ENCODE measurements at regions not wholly inside any gene's neighbourhood (a gene's known extent, or its start where the extent isn't known, plus 50 kb on each side); places are given as distances from the start of the nearest gene placed in this dataset.
"Not testable (repeated sequence)": the region's sequence is repeated elsewhere in the genome, so short reads cannot be mapped to it uniquely, and the experiment has no call there.

DNA sequence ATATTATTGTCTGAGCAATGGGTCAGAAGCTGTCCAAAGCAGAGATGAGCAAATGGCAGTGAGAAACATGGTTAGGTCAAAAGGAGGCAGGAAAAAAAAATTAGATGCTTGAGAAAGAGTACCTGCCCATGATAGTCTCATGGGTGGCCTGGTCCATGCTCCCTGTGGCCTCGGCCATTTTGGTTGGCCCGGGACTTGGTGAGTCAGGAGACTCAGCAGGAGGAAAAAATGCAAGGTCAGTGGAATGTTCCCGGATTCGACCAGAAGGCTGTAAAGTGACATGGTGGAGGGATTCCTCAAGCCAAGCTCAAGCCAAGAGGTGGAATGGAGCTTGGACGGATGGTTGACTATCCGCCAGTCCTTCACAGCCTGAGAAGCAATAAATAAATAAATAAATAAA lies 236.7 kb downstream of the ASMT start:
- no peak for DNase-seq (ENCODE audit: low read depth)
- H3K4me3 ChIP-seq (ENCODE audit: low read depth, low read length) = no peak overlapping the region
- TF ChIP-seq, protein P1, sequence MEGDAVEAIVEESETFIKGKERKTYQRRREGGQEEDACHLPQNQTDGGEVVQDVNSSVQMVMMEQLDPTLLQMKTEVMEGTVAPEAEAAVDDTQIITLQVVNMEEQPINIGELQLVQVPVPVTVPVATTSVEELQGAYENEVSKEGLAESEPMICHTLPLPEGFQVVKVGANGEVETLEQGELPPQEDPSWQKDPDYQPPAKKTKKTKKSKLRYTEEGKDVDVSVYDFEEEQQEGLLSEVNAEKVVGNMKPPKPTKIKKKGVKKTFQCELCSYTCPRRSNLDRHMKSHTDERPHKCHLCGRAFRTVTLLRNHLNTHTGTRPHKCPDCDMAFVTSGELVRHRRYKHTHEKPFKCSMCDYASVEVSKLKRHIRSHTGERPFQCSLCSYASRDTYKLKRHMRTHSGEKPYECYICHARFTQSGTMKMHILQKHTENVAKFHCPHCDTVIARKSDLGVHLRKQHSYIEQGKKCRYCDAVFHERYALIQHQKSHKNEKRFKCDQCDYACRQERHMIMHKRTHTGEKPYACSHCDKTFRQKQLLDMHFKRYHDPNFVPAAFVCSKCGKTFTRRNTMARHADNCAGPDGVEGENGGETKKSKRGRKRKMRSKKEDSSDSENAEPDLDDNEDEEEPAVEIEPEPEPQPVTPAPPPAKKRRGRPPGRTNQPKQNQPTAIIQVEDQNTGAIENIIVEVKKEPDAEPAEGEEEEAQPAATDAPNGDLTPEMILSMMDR (IDR thresholded peaks at IDR 0.05; ENCODE audit: insufficient read depth, low read depth, low read length) = no peak

DNA sequence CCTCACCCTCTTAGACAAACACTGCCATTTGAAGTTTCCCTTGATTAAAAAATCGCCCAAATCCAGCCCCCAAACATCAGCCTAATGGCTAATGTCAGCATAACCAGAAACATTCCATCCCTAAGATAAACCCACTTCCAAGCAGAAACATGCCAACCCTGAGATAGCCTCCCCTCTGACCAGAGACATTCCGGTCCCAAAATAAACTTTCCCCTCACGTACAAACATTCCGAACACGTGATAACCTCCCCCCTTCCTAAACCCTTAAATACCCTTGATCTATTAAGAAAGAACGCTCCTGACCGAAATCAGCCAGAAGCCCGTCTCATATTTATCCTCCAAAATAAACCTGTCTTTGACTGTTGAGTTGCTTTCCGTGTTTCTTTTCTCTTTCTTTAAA lies 237.2 kb downstream of the ASMT start:
- DNase-seq (ENCODE audit: low read depth) = no peak
- TF ChIP-seq, protein P1 (IDR thresholded peaks at IDR 0.05; ENCODE audit: insufficient read depth, low read depth, low read length) = no peak
- no peak overlapping the region for H3K4me3 ChIP-seq (ENCODE audit: low read depth, low read length)

DNA sequence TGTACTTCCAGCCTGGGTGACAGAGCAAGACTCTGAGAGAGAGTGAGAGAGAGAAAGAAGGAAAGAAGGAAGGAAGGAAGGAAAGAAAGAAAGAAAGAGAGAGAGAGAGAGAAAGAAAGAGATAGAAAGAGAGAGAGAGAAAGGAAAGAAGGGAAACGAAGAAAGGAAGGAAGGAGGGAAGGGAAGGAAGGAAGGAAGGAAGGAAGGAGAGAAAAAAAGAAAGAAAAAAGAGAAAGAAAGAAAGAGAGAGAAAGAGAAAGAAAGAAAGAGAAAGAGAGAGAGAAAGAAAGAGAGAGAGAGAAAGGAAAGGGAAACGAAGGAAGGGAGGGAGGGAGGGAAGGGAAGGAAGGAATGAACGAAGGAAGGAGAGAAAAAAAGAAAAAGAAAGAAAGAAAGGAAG lies 238.6 kb downstream of the ASMT start:
- H3K4me3 ChIP-seq (ENCODE audit: low read depth, low read length) = no peak overlapping the region
- TF ChIP-seq, protein P1 (IDR thresholded peaks at IDR 0.05; ENCODE audit: insufficient read depth, low read depth, low read length) = no peak
- DNase-seq (ENCODE audit: low read depth) = no peak

DNA sequence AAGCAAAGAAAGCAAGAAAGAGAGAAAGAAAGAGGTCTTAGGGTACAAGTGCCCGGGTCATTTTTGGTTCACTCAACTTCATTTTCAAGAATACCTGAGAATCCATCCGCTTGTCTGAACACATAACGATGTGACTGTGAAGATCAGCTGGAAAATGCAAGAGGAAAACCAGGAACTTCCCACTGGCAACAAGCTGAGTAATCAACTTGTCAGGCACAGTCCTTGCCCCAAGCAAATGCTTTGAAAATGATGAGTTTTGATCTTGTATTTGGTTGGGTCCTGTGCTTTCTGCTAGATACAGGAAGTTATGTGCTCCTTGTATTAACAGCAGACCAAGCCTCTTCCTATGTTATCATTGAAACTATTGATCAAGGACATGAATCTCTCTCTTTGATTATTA lies 239.1 kb downstream of the ASMT start:
- TF ChIP-seq, protein P1 (IDR thresholded peaks at IDR 0.05; ENCODE audit: insufficient read depth, low read depth, low read length) = no peak
- H3K4me3 ChIP-seq (ENCODE audit: low read depth, low read length) = no peak overlapping the region
- DNase-seq (ENCODE audit: low read depth) = no peak

DNA sequence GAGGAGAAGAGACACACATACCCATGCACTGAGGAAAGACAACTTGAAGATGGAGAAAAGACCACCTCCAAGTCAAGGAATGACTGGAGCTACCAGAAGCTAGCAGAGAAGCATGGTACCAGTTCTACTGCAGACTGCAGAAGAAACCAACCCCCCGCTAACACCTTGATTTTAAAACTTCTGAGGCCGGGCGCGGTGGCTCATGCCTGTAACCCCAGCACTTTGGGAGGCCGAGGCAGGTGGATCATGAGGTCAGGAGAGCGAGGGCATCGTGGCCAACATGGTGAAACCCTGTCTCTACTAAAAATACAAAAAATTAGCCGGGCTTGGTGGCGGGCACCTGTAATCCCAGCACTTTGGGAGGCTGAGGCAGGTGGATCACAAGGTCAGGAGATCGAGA lies 240.0 kb downstream of the ASMT start:
- not testable (repeated sequence) for H3K4me3 ChIP-seq (ENCODE audit: low read depth, low read length); DNase-seq (ENCODE audit: low read depth)

DNA sequence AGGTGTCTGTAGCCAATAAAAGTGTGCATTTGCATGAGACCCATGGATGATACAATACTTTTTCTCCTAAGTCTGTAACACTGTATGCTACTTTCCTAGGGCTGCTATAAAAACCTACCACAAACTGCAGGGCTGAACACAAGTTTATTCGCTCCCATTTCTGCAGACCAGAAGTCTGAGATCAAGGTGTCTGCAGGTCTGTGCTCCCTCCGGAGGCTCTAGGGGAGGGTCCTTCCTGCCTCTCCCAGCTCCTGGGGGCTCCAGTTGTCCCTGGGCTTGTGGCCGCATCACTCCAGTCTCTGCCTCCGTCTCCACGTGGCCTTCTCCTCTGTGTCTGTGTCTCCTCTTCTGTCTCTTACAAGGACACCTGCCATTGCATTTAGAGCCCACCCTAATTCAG lies 244.4 kb downstream of the ASMT start:
- H3K4me3 ChIP-seq (ENCODE audit: low read depth, low read length); DNase-seq (ENCODE audit: low read depth): not testable (repeated sequence)

DNA sequence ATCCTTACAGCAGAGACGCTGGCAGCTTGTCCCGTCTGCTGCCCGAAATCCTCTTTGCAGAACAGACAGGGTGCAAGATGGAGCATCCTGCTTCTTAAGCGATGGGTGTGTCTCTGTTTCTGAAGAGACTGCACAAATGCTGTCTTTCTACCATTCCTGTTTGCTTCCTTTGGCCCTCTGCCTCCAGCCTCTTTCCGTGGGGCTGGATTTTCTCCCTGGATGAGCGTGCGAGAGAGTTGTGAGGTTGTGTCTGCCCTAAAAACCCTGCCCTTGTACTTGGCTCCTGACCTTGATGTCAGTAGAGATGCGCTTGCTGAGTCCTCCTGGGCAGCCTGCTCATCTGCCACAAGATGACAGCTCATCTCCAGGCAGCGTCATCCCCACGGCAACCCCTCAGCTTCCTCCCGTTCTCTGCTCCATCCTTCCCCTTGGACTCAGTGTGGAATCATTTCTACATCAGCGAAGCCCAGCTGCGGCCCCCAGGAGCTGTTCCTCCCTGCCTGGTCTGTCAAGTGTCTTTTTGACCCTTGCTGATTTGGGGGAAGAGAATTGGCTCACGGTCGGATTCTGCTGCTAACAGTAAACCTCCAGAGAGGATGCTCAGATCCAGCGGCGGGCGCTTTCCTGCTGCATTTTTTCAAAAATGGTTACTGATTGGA lies 246.2 kb downstream of the ASMT start:
- TF ChIP-seq, protein P1 (IDR thresholded peaks at IDR 0.05; ENCODE audit: insufficient read depth, low read depth, low read length) = no peak
- no peak overlapping the region for H3K4me3 ChIP-seq (ENCODE audit: low read depth, low read length)
- no peak for DNase-seq (ENCODE audit: low read depth)

DNA sequence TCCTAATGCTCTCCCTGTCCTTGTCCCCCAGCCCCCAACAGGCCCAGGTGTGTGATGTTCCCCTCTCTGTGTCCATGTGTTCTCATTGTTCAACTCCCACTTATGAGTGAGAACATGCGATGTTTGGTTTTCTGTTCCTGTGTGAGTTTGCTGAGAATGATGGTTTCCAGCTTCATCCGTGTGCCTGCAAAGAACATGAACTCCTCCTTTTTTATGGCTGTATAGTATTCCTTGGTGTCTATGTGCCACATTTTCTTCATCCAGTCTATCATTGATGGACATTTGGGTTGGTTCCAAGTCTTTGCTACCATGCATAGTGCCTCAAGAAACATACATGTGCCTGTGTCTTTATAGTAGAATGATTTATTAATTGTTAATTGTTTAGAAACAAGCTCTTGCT lies 249.1 kb downstream of the ASMT start:
- DNase-seq (ENCODE audit: low read depth); H3K4me3 ChIP-seq (ENCODE audit: low read depth, low read length): not testable (repeated sequence)
